Stimulated activated naive CD8-positive, alpha-beta T cell treated with anti-CD3 and anti-CD28 coated beads, Interleukin-15, amount 100 ng/mL, for 72 hours (primary cell): ENCODE measurements at regions not wholly inside any gene's neighbourhood (a gene's known extent, or its start where the extent isn't known, plus 50 kb on each side); places are given as distances from the start of the nearest gene placed in this dataset.

Experiments used
- ATAC-seq: fragments of 150-1000 bp; cut with Tn5 transposase; 2 replicates; pipeline ENCODE4 v1.10.0; 2021; ENCODE audit warnings: mild to moderate bottlenecking, moderate library complexity
- DNase-seq, 2 donors: peaks; one replicate each; pipeline ENCODE4 v3.0.0; 2021 to 2022
- H3K27ac Mint-ChIP-seq, 2 donors: one replicate each; pipeline ENCODE4 v1.8.0; 2022; ENCODE audit warnings: mild to moderate bottlenecking in 2 of 2, mixed read lengths in 2 of 2, moderate library complexity in 2 of 2
- H3K27me3 Mint-ChIP-seq: one replicate; pipeline ENCODE4 v1.8.0; 2022; ENCODE audit warnings: mixed read lengths
- H3K4me1 Mint-ChIP-seq: one replicate; pipeline ENCODE4 v1.8.0; 2022; ENCODE audit warnings: mild to moderate bottlenecking, mixed read lengths
- H3K4me3 Mint-ChIP-seq, 2 donors: one replicate each; pipeline ENCODE4 v1.8.0; 2022; ENCODE audit warnings: mild to moderate bottlenecking in 2 of 2, mixed read lengths in 2 of 2, moderate library complexity in 1 of 2
- H3K9me3 Mint-ChIP-seq, 2 donors: one replicate each; pipeline ENCODE4 v1.8.0; 2022; ENCODE audit warnings: mixed read lengths in 2 of 2

DNA sequence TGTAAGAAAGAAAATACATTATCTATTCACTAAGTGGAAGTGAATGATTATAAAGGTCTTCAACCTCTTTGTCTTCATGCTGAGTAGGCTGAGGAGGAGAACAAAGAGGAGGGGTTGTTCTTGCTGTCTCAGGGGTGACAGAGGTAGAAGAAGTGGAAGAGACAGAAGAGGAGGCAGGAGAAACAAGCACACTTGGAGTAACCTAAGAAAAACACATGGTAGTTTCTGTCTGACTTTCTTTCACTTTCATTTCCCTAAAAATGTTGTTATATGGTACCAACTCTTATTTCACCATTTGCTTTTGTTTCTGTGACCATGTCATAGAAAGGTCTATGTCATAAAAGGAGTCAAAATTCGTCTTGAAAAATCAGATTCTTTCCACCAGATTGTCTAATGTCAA is 696.6 kb upstream of the BRINP3 start:
- peak overlapping the region in 1 of 2 donors; percentile 69 for H3K27ac Mint-ChIP-seq
- H3K4me1 Mint-ChIP-seq: no peaks in the 10 kb centered on the region
- no peak for ATAC-seq
- H3K27me3 Mint-ChIP-seq: no peaks in the 10 kb centered on the region
- DNase-seq: no peak
- no peaks in the 10 kb centered on the region for H3K9me3 Mint-ChIP-seq
- no peak overlapping the region for H3K4me3 Mint-ChIP-seq

DNA sequence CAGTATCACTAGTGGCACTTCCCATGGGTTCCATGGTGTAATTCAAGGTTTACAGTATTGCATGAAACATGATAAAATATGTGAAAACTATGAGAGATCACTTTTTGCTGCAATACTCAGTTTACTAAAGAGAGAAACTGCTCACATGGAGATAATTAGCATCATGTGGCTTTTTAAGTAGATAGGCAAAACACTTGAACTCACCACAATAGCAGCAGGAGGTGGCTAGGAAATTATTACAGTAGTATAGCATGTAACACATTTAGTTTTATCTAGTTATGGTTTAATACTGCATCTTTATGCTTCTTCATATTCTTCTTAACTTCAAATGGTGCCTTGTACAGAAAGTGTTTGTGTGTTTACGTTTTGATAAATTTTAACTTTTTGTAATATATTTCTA is 698.5 kb upstream of the BRINP3 start:
- Mint-ChIP-seq H3K27me3 (no peaks in the 10 kb centered on the region), H3K9me3 (peaks cover 0 to 5% of the 10 kb centered on the region in 2 donors), H3K4me3 (no peak overlapping the region), H3K4me1 (no peaks in the 10 kb centered on the region), H3K27ac (no peak overlapping the region)
- DNase-seq (no peak), ATAC-seq (no peak)

- no peak for ATAC-seq
- no peak overlapping the region for H3K27ac Mint-ChIP-seq
- no peak for DNase-seq
- no peaks in the 10 kb centered on the region for H3K27me3 Mint-ChIP-seq
- no peaks in the 10 kb centered on the region for H3K4me1 Mint-ChIP-seq
- peaks cover 20 to 23% of the 10 kb centered on the region in 2 donors for H3K9me3 Mint-ChIP-seq
- H3K4me3 Mint-ChIP-seq: no peak overlapping the region
Observed at GRCh38 chr1:191206513-191207207, 729.0 kb upstream of the BRINP3 start.

DNA sequence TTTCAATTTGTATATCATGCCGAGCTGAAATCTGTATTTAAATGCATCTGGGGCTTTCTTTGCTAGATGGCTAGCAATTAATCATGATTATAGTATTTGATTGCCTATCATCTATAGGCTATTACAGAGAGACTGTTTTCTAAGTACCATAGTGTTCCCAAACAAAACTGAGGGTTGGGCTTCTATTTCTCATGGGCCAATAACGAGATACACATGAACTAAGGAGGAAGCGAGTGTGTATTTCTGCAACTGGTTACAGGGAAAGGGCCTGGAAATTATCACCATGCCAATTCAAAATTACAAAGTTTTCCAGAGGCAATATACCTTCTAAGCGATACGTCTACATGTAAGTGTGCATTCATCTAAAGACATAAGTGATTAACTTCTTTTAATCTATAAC is 744.5 kb upstream of the BRINP3 start:
- H3K27ac Mint-ChIP-seq: no peak overlapping the region
- H3K27me3 Mint-ChIP-seq: no peaks in the 10 kb centered on the region
- no peak for DNase-seq
- ATAC-seq: no peak
- H3K9me3 Mint-ChIP-seq: peaks cover 12 to 18% of the 10 kb centered on the region in 2 donors
- no peaks in the 10 kb centered on the region for H3K4me1 Mint-ChIP-seq
- H3K4me3 Mint-ChIP-seq: no peak overlapping the region

- Mint-ChIP-seq H3K9me3 (peaks cover 5 to 8% of the 10 kb centered on the region in 2 donors), H3K4me1 (no peaks in the 10 kb centered on the region)
- no peak for DNase-seq
Observed at GRCh38 chr1:191240925-191241324, 763.3 kb upstream of the BRINP3 start.

GRCh38 chr1:191255354-191256054 is 777.8 kb upstream of the BRINP3 start:
- Mint-ChIP-seq H3K4me3 (no peak overlapping the region), H3K9me3 (peaks cover 21 to 26% of the 10 kb centered on the region in 2 donors), H3K4me1 (no peaks in the 10 kb centered on the region), H3K27me3 (no peaks in the 10 kb centered on the region), H3K27ac (no peak overlapping the region)
- no peak for DNase-seq
- no peak for ATAC-seq

More at GRCh38 chr1:191240925-191241324, 763.3 kb upstream of the BRINP3 start:
- Mint-ChIP-seq H3K27me3 (no peaks in the 10 kb centered on the region), H3K27ac (no peak overlapping the region), H3K4me3 (no peak overlapping the region)
- ATAC-seq: no peak

DNA sequence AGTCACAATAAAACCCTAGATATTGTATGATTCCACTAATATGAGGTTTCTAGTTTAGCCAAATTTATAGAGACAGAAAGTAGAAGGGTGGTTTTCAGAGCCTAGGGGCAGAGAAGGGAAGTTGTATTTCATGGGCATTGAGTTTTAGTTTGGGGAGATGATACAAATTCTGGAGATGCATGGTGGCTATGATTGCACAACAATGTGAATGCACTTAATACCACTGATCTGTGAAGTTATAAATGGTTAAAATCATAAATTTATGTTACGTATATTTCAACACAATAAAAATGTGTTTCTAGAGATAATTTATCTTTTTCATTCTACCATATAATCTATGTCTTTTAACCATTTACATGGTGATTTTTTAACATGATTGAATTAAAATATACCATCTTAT is 779.3 kb upstream of the BRINP3 start:
- ATAC-seq (no peak), DNase-seq (no peak)
- H3K27ac Mint-ChIP-seq: no peak overlapping the region
- H3K4me3 Mint-ChIP-seq: no peak overlapping the region
- no peaks in the 10 kb centered on the region for H3K4me1 Mint-ChIP-seq
- peaks cover 20 to 22% of the 10 kb centered on the region in 2 donors for H3K9me3 Mint-ChIP-seq
- H3K27me3 Mint-ChIP-seq: no peaks in the 10 kb centered on the region

- no peak overlapping the region for H3K27ac Mint-ChIP-seq
- H3K4me1 Mint-ChIP-seq: no peaks in the 10 kb centered on the region
- ATAC-seq (no peak), DNase-seq (no peak)
- H3K9me3 Mint-ChIP-seq: peaks cover 3 to 17% of the 10 kb centered on the region in 2 donors
- no peaks in the 10 kb centered on the region for H3K27me3 Mint-ChIP-seq
- H3K4me3 Mint-ChIP-seq: no peak overlapping the region
Observed at GRCh38 chr1:191260056-191260455, 782.4 kb upstream of the BRINP3 start.

GRCh38 chr1:191261111-191261510 is 783.4 kb upstream of the BRINP3 start:
- no peak for ATAC-seq
- no peak overlapping the region for H3K27ac Mint-ChIP-seq
- H3K9me3 Mint-ChIP-seq: peaks cover 7 to 10% of the 10 kb centered on the region in 2 donors

DNA sequence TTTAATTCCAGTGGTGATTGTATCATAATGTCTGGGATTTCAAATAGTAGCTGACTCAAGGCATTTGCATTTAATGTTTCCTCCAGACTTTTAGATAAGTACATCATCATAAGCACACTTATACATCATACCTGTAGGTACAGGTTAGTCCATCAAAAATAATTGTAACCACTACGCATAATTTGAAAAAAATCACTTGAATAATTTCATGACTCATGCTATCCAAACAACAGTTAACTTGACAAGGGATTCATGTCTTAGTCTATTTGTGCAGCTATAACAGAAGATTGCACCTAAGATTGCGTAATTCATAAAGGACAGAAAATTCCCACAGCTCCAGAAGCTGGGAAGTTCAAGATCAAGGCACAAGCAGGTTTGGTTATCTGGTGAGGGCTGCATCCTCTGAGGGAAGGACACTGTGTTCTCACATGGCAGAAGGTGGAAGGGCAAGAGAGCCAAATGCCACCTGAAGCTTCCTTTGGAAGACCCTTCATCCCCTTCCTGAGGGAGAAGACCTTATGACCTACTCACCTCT is 801.7 kb upstream of the BRINP3 start:
- Mint-ChIP-seq H3K4me1 (no peaks in the 10 kb centered on the region), H3K4me3 (no peak overlapping the region), H3K27me3 (no peaks in the 10 kb centered on the region), H3K27ac (no peak overlapping the region), H3K9me3 (peaks cover 7 to 30% of the 10 kb centered on the region in 2 donors)
- DNase-seq (no peak), ATAC-seq (no peak)

More at GRCh38 chr1:191261111-191261510, 783.4 kb upstream of the BRINP3 start:
- Mint-ChIP-seq H3K4me3 (no peak overlapping the region), H3K27me3 (no peaks in the 10 kb centered on the region), H3K4me1 (no peaks in the 10 kb centered on the region)
- DNase-seq: no peak

DNA sequence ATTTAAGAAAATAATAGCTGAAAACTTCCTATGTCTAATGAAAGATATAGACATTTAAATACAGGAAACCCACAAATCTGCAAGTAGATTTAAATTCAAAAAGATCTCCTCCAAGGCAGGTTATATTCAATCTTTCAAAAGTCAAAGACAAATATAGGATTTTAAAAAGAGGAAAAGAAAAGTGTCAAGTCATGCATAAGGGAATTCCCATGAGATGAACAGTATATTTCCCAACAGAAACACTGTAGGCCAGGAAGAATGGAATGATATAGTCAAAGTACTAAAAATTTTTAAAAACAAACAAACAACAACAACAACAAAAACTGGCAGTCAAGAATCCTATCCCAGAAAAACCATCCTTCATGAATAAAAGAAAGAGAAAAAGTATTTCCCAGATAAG is 806.5 kb upstream of the BRINP3 start:
- H3K27ac Mint-ChIP-seq: no peak overlapping the region
- H3K4me3 Mint-ChIP-seq: no peak overlapping the region
- ATAC-seq (no peak), DNase-seq (no peak)
- no peaks in the 10 kb centered on the region for H3K27me3 Mint-ChIP-seq
- H3K9me3 Mint-ChIP-seq: peaks cover 8 to 25% of the 10 kb centered on the region in 2 donors
- H3K4me1 Mint-ChIP-seq: no peaks in the 10 kb centered on the region

DNA sequence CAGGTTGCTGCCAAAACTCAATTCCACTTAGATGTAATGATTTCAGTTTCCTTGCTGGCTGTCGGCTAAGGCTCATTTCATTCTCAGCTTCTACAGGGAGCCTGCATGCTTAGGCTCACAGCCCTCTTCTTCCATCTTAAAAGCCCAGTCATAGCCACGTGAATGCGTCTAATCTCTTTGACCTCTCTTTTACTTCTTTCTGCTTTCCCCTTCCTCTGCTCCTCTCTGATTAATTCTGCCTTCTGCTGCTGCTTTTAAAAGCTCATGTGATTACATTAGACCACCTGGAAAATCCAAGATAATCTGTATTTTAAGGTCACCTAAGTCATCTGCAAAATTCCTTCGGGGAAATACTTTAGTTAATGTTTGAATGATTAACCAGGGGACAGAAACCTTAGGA is 812.8 kb upstream of the BRINP3 start:
- DNase-seq (no peak), ATAC-seq (no peak)
- Mint-ChIP-seq H3K27me3 (no peaks in the 10 kb centered on the region), H3K9me3 (peaks cover 0 to 10% of the 10 kb centered on the region in 2 donors), H3K4me3 (no peak overlapping the region), H3K4me1 (no peaks in the 10 kb centered on the region), H3K27ac (no peak overlapping the region)

DNA sequence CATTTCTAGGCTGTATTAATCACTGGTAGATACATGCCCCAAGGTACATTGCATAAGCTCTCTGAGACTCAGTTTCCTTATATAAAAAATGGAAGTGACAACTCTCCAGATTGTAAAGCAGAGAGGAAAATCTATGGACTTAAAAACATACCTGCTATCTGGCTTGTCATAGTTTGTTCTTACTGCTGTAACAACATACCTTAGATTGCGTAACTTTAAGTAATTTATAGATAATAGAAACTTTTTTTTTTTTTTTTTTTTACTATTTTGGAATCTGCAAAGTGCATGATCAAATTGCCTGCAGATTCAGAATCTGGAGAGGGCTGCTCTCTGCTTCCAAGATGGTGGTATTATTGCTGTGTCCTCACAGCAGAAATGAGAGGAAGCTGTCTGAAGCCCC is 827.7 kb upstream of the BRINP3 start:
- no peak overlapping the region for H3K27ac Mint-ChIP-seq
- DNase-seq: no peak
- no peak overlapping the region for H3K4me3 Mint-ChIP-seq
- no peaks in the 10 kb centered on the region for H3K27me3 Mint-ChIP-seq
- H3K9me3 Mint-ChIP-seq: peaks cover 9 to 32% of the 10 kb centered on the region in 2 donors
- no peaks in the 10 kb centered on the region for H3K4me1 Mint-ChIP-seq
- no peak for ATAC-seq

GRCh38 chr1:191306916-191307315 is 829.3 kb upstream of the BRINP3 start:
- Mint-ChIP-seq H3K27me3 (no peaks in the 10 kb centered on the region), H3K27ac (no peak overlapping the region), H3K4me3 (no peak overlapping the region), H3K4me1 (no peaks in the 10 kb centered on the region), H3K9me3 (peaks cover 5 to 23% of the 10 kb centered on the region in 2 donors)
- ATAC-seq: no peak
- no peak for DNase-seq

- Mint-ChIP-seq H3K27me3 (no peaks in the 10 kb centered on the region), H3K4me1 (no peaks in the 10 kb centered on the region), H3K27ac (no peak overlapping the region), H3K4me3 (no peak overlapping the region), H3K9me3 (no peaks in the 10 kb centered on the region)
- no peak for DNase-seq
- no peak for ATAC-seq
Observed at GRCh38 chr1:191320062-191320461, 838.2 kb upstream of the RGS18 start.

GRCh38 chr1:191327868-191328267 is 830.4 kb upstream of the RGS18 start:
- no peaks in the 10 kb centered on the region for H3K4me1 Mint-ChIP-seq
- no peak for ATAC-seq
- H3K9me3 Mint-ChIP-seq: peaks cover 5 to 15% of the 10 kb centered on the region in 2 donors
- no peak overlapping the region for H3K4me3 Mint-ChIP-seq
- H3K27ac Mint-ChIP-seq: no peak overlapping the region
- no peak for DNase-seq
- no peaks in the 10 kb centered on the region for H3K27me3 Mint-ChIP-seq
